Fibroblast of lung (primary cell): ENCODE measurements at regions not wholly inside any gene's neighbourhood (a gene's known extent, or its start where the extent isn't known, plus 50 kb on each side); places are given as distances from the start of the nearest gene placed in this dataset.

Experiments
- DNase-seq, 2 donors: peaks; one replicate each; pipeline versions ENCODE4 v3.0.0 to v3.0.0-alpha.2; 2010; ENCODE audit warnings: low read depth in 2 of 2
- H2AFZ ChIP-seq: 2 replicates; pipeline ENCODE4 v1.5.1; 2012; ENCODE audit warnings: low read length, control low read depth, inconsistent platforms
- H3K27ac ChIP-seq: 2 replicates; pipeline ENCODE4 v1.5.1; 2011; ENCODE audit warnings: low read length, control low read depth; ENCODE audit not compliant: insufficient read depth
- H3K27me3 ChIP-seq: 2 replicates; pipeline ENCODE4 v1.5.1; 2011; ENCODE audit warnings: mild to moderate bottlenecking, low read length; ENCODE audit not compliant: control insufficient read depth, insufficient read depth
- H3K36me3 ChIP-seq: 2 replicates; pipeline ENCODE4 v1.5.1; 2011; ENCODE audit warnings: low read length; ENCODE audit not compliant: control insufficient read depth, insufficient read depth
- H3K4me1 ChIP-seq: 2 replicates; pipeline ENCODE4 v1.5.1; 2011; ENCODE audit warnings: low read length; ENCODE audit not compliant: control insufficient read depth, insufficient read depth; ENCODE audit errors: extremely low read depth
- H3K4me2 ChIP-seq: 2 replicates; pipeline ENCODE4 v1.5.1; 2011; ENCODE audit warnings: low read length, control low read depth; ENCODE audit not compliant: insufficient read depth; ENCODE audit errors: extremely low read depth
- H3K4me3 ChIP-seq, 4 experiments: fragments of 200-600 bp in 1 of 4; sonication (generic) in 1 of 4; replicated peaks in 1 of 4; 2 replicates each; pipeline ENCODE4 v1.5.1; 2011 to 2016; ENCODE audit warnings: low read length in 4 of 4, low read depth in 3 of 4, mild to moderate bottlenecking in 3 of 4, control low read depth in 2 of 4, inconsistent platforms in 1 of 4, mixed read lengths in 1 of 4; ENCODE audit not compliant: insufficient read depth in 1 of 4; ENCODE audit errors: control extremely low read depth in 1 of 4
- H3K79me2 ChIP-seq: 2 replicates; pipeline ENCODE4 v1.5.1; 2012; ENCODE audit warnings: mild to moderate bottlenecking, low read length, inconsistent platforms; ENCODE audit not compliant: control insufficient read depth, insufficient read depth
- H3K9ac ChIP-seq: 2 replicates; pipeline ENCODE4 v1.5.1; 2011; ENCODE audit warnings: mild to moderate bottlenecking, low read length, control low read depth; ENCODE audit not compliant: insufficient read depth
- H3K9me3 ChIP-seq: 2 replicates; pipeline ENCODE4 v1.5.1; 2012; ENCODE audit warnings: low read depth, low read length; ENCODE audit not compliant: control insufficient read depth, insufficient read depth
- H4K20me1 ChIP-seq: 2 replicates; pipeline ENCODE4 v1.5.1; 2011; ENCODE audit warnings: low read length; ENCODE audit not compliant: control insufficient read depth, insufficient read depth; ENCODE audit errors: extremely low read depth
- EZH2 ChIP-seq: IDR thresholded peaks from 2 replicates; pipeline ENCODE4 v1.5.1; 2012; ENCODE audit warnings: low read length, control low read depth, mild to moderate bottlenecking; ENCODE audit errors: missing control alignments
- TF ChIP-seq, protein P1 (sequence below), 2 donors: IDR thresholded peaks in 1 of 2; conservative IDR thresholded peaks in 1 of 2; 1 replicate in 1 of 2; 2 replicates in 1 of 2; pipeline ENCODE4 v1.5.1; 2011 to 2012; ENCODE audit warnings: low read length in 2 of 2, control low read depth in 1 of 2, inconsistent platforms in 1 of 2, low read depth in 1 of 2, mild to moderate bottlenecking in 1 of 2

DNA sequence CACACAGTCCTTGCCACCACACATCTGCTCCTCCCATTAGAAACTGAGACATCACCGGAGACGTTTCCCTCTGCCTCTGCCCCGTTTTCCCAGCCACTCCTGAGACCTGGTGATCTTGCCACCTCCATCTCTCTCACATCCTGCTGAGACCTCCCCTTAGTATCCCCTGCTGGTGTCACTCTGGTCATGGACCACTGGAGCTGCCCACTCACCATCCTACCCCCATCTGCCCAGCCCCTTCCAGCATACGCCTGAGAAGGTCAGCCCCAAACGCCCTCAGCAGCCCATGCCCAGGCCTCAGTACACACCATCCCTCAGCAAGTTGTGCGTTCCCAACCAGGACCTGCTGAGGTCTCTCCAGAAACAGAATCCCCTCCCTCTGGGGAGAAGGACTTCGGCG, 64.3 kb downstream of the SHANK2 start:
- Histone ChIP-seq H3K4me1 (no peaks in the 10 kb centered on the region), H3K79me2 (no peaks in the 10 kb centered on the region), H3K36me3 (no peaks in the 10 kb centered on the region), H3K4me3 (no peak overlapping the region), H3K9ac (no peak overlapping the region), H3K27ac (no peak overlapping the region), H2AFZ (no peak overlapping the region), H3K9me3 (no peaks in the 10 kb centered on the region), H3K27me3 (no peaks in the 10 kb centered on the region), H3K4me2 (no peak overlapping the region), H4K20me1 (no peaks in the 10 kb centered on the region)
- no peak for TF ChIP-seq EZH2
- TF ChIP-seq, protein P1, sequence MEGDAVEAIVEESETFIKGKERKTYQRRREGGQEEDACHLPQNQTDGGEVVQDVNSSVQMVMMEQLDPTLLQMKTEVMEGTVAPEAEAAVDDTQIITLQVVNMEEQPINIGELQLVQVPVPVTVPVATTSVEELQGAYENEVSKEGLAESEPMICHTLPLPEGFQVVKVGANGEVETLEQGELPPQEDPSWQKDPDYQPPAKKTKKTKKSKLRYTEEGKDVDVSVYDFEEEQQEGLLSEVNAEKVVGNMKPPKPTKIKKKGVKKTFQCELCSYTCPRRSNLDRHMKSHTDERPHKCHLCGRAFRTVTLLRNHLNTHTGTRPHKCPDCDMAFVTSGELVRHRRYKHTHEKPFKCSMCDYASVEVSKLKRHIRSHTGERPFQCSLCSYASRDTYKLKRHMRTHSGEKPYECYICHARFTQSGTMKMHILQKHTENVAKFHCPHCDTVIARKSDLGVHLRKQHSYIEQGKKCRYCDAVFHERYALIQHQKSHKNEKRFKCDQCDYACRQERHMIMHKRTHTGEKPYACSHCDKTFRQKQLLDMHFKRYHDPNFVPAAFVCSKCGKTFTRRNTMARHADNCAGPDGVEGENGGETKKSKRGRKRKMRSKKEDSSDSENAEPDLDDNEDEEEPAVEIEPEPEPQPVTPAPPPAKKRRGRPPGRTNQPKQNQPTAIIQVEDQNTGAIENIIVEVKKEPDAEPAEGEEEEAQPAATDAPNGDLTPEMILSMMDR (conservative IDR thresholded peaks at IDR 0.05 in 1 of 2, IDR thresholded peaks at IDR 0.05 in 1 of 2; ENCODE audit: low read depth in 1 of 2, low read length in 2 of 2) = no peak
- no peak for DNase-seq

DNA sequence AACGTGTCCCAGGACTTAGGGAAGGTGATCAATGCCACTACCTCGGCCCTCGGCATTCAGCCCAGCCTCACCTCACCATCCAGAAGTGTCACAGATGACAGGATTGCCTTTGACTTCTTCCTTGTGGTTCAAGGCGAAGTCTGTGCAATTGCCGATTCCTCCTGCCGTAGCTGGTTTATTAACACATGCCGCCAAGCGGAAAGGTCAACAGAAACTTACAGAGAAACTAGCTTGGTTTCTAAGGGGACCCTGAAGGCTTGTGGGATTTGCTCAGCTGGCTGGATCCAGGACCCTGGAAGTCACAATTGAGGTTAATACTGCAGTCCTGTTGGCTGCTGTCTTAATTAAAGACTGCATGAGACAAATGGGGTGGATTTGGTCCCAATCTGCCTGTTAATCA, 65.6 kb downstream of the SHANK2 start:
- Histone ChIP-seq H3K27ac (no peak overlapping the region), H3K79me2 (no peaks in the 10 kb centered on the region), H3K9me3 (no peaks in the 10 kb centered on the region), H3K4me1 (no peaks in the 10 kb centered on the region), H3K27me3 (no peaks in the 10 kb centered on the region), H4K20me1 (no peaks in the 10 kb centered on the region), H2AFZ (no peak overlapping the region), H3K36me3 (no peaks in the 10 kb centered on the region), H3K4me2 (no peak overlapping the region), H3K4me3 (no peak overlapping the region), H3K9ac (no peak overlapping the region)
- no peak for DNase-seq
- TF ChIP-seq EZH2 = no peak
- TF ChIP-seq, protein P1 (conservative IDR thresholded peaks at IDR 0.05 in 1 of 2, IDR thresholded peaks at IDR 0.05 in 1 of 2; ENCODE audit: low read depth in 1 of 2, low read length in 2 of 2) = no peak

DNA sequence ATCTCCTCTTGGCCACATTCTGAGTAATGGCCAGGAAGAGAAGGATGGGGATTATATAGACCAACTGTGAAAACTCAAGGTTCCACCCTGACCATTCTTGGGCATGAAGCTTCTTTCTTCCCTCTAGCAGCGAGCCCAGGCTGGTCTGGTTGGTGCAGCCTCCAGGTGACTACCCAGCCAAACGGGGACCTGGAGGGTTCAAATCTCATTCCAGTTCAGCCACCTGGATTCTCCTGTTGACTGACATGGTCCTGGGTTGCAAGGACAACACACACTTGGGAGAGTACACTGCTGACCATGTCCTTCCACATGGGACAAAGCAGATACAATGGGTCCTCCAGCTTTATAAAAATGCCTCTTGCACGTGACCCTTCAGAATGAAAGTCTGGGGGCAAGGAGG, 67.0 kb downstream of the SHANK2 start:
- no peak for DNase-seq
- no peak overlapping the region for H2AFZ ChIP-seq
- no peak overlapping the region for H3K4me2 ChIP-seq
- H3K4me3 ChIP-seq = no peak overlapping the region
- H3K27me3 ChIP-seq = no peaks in the 10 kb centered on the region
- no peaks in the 10 kb centered on the region for H3K9me3 ChIP-seq
- H4K20me1 ChIP-seq = no peaks in the 10 kb centered on the region
- H3K4me1 ChIP-seq = no peaks in the 10 kb centered on the region
- no peak for TF ChIP-seq EZH2
- TF ChIP-seq, protein P1 (conservative IDR thresholded peaks at IDR 0.05 in 1 of 2, IDR thresholded peaks at IDR 0.05 in 1 of 2; ENCODE audit: low read depth in 1 of 2, low read length in 2 of 2) = no peak
- no peaks in the 10 kb centered on the region for H3K79me2 ChIP-seq
- H3K9ac ChIP-seq = no peak overlapping the region
- no peaks in the 10 kb centered on the region for H3K36me3 ChIP-seq
- no peak overlapping the region for H3K27ac ChIP-seq
